Endodermal cell (in vitro differentiated cells): ENCODE measurements at regions not wholly inside any gene's neighbourhood (a gene's known extent, or its start where the extent isn't known, plus 50 kb on each side); places are given as distances from the start of the nearest gene placed in this dataset.
A peak's percentile ranks its signal among the peaks of the same experiment; 100 is the strongest.

Experiments
- DNase-seq: peaks from one replicate; pipeline ENCODE4 v3.0.0-alpha.2; 2017
- H3K27ac ChIP-seq: 2 replicates; pipeline ENCODE4 v1.5.1; 2013; ENCODE audit warnings: mild to moderate bottlenecking, low read depth, low read length, moderate library complexity
- H3K27me3 ChIP-seq: 2 replicates; pipeline ENCODE4 v1.6.1; 2013; ENCODE audit warnings: mild to moderate bottlenecking, low read length, moderate library complexity; ENCODE audit not compliant: insufficient read depth, control insufficient read depth, poor library complexity, severe bottlenecking
- H3K36me3 ChIP-seq: 2 replicates; pipeline ENCODE4 v1.7.0; 2013; ENCODE audit warnings: mild to moderate bottlenecking, low read length, moderate library complexity; ENCODE audit not compliant: control insufficient read depth, insufficient read depth
- H3K4me1 ChIP-seq: one replicate; pipeline ENCODE4 v1.7.0; 2013; ENCODE audit warnings: low read length; ENCODE audit not compliant: control insufficient read depth, insufficient read depth
- H3K4me3 ChIP-seq: 2 replicates; pipeline ENCODE4 v1.5.1; 2013; ENCODE audit warnings: mild to moderate bottlenecking, low read length, moderate library complexity
- H3K9ac ChIP-seq: 2 replicates; pipeline ENCODE4 v1.6.1; 2013; ENCODE audit warnings: mild to moderate bottlenecking, low read length, moderate library complexity; ENCODE audit not compliant: poor library complexity, severe bottlenecking; ENCODE audit errors: extremely low read depth
- H3K9me3 ChIP-seq: 2 replicates; pipeline ENCODE4 v1.6.1; 2013; ENCODE audit warnings: mild to moderate bottlenecking, low read length, moderate library complexity; ENCODE audit not compliant: control insufficient read depth
- H3K27ac Mint-ChIP-seq: 2 replicates; pipeline ENCODE4 v1.8.0; 2020; ENCODE audit warnings: mixed read lengths
- H3K27me3 Mint-ChIP-seq: 2 replicates; pipeline ENCODE4 v1.8.0; 2021; ENCODE audit warnings: mild to moderate bottlenecking, mixed read lengths; ENCODE audit not compliant: insufficient read depth
- H3K36me3 Mint-ChIP-seq: 2 replicates; pipeline ENCODE4 v1.8.0; 2020; ENCODE audit warnings: low read depth, mixed read lengths
- H3K4me1 Mint-ChIP-seq: 2 replicates; pipeline ENCODE4 v1.8.0; 2020; ENCODE audit warnings: mixed read lengths
- H3K4me3 Mint-ChIP-seq: 2 replicates; pipeline ENCODE4 v1.8.0; 2020; ENCODE audit warnings: mild to moderate bottlenecking, moderate library complexity, mixed read lengths
- H3K9me3 Mint-ChIP-seq: 2 replicates; pipeline ENCODE4 v1.8.0; 2020; ENCODE audit warnings: mild to moderate bottlenecking, mixed read lengths
- WGBS, 2 experiments: methylation state at CpG; one replicate each; pipeline versions ENCODE4 v1.1.5 to v1.1.7; 2013; ENCODE audit warnings: missing lambda C conversion rate in 2 of 2, mixed read lengths in 1 of 2; ENCODE audit not compliant: insufficient coverage in 1 of 2, insufficient read length in 1 of 2; 5-methylcytosine and 5-hydroxymethylcytosine counted together
- TF ChIP-seq, protein P1 (sequence below): fragments of 200-600 bp; sonication (generic); conservative IDR thresholded peaks from 2 replicates; pipeline ENCODE4 v1.5.0; 2021; ENCODE audit warnings: antibody characterized with exemption, mild to moderate bottlenecking

DNA sequence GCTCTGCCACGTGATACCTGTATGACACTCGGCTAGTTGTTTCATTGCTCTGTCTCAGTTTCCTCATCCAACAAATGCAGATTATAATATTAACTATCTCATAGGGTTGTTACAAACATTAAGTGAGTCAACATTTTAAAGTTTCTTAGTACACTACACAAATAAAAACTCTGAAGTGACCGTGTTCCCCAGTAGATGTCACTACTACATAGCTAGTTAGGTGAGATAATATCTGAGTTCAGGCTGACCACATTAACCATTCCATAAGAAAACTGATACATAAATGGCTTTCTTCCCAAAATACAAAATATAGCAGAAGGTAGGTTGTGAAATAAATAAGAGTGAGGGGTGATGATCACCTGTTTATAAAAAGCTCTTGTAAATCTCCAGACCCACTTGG lies 214.1 kb downstream of the NUF2 start:
- peaks cover 12% of the 10 kb centered on the region for H3K27me3 Mint-ChIP-seq
- Histone ChIP-seq H3K27ac (no peak overlapping the region), H3K9me3 (no peaks in the 10 kb centered on the region), H3K9ac (no peak overlapping the region), H3K4me1 (no peaks in the 10 kb centered on the region), H3K36me3 (no peaks in the 10 kb centered on the region), H3K27me3 (peaks cover 4% of the 10 kb centered on the region), H3K4me3 (no peak overlapping the region)
- no peaks in the 10 kb centered on the region for H3K9me3 Mint-ChIP-seq
- peaks cover 22% of the 10 kb centered on the region for H3K4me1 Mint-ChIP-seq
- no peak for DNase-seq
- TF ChIP-seq, protein P1, sequence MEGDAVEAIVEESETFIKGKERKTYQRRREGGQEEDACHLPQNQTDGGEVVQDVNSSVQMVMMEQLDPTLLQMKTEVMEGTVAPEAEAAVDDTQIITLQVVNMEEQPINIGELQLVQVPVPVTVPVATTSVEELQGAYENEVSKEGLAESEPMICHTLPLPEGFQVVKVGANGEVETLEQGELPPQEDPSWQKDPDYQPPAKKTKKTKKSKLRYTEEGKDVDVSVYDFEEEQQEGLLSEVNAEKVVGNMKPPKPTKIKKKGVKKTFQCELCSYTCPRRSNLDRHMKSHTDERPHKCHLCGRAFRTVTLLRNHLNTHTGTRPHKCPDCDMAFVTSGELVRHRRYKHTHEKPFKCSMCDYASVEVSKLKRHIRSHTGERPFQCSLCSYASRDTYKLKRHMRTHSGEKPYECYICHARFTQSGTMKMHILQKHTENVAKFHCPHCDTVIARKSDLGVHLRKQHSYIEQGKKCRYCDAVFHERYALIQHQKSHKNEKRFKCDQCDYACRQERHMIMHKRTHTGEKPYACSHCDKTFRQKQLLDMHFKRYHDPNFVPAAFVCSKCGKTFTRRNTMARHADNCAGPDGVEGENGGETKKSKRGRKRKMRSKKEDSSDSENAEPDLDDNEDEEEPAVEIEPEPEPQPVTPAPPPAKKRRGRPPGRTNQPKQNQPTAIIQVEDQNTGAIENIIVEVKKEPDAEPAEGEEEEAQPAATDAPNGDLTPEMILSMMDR, result peak; percentile 83
- no peak overlapping the region for H3K27ac Mint-ChIP-seq
- WGBS, 2 experiments, result 20 to 60% methylated on average over 1 to 3 of the region's 3 CpGs
- no peak overlapping the region for H3K4me3 Mint-ChIP-seq
- H3K36me3 Mint-ChIP-seq, result no peaks in the 10 kb centered on the region

DNA sequence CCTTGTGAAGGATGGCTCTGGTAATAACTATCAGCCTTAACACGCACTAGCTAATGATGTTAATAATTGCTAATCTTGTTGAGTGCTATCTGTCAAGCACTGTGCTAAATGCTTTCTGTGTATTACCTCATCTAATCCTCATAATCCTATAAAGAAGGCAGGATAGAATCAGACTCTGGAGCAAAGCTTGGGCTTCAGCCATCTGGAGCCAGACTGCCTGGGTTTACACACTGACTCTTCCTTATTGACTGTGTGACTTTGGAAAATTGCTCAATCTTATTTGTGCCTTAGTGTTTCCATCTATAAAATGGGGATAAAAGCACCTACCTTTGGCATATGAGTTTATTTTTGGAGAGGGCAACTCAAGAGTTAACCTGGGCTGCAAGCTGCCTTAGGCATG lies 216.1 kb downstream of the NUF2 start:
- Histone ChIP-seq H3K9me3 (no peaks in the 10 kb centered on the region), H3K27ac (no peak overlapping the region), H3K27me3 (peaks cover 4% of the 10 kb centered on the region), H3K4me3 (no peak overlapping the region), H3K36me3 (no peaks in the 10 kb centered on the region), H3K9ac (no peak overlapping the region), H3K4me1 (no peaks in the 10 kb centered on the region)
- H3K36me3 Mint-ChIP-seq, result no peaks in the 10 kb centered on the region
- no peaks in the 10 kb centered on the region for H3K9me3 Mint-ChIP-seq
- peaks cover 22% of the 10 kb centered on the region for H3K4me1 Mint-ChIP-seq
- TF ChIP-seq, protein P1, result no peak
- no peak overlapping the region for H3K27ac Mint-ChIP-seq
- 70% methylated on average over 1 of the region's 1 CpG; no CpG with 5 or more reads in 1 of the 2 experiments for WGBS, 2 experiments
- H3K4me3 Mint-ChIP-seq, result no peak overlapping the region
- DNase-seq, result no peak
- H3K27me3 Mint-ChIP-seq, result peaks cover 12% of the 10 kb centered on the region

DNA sequence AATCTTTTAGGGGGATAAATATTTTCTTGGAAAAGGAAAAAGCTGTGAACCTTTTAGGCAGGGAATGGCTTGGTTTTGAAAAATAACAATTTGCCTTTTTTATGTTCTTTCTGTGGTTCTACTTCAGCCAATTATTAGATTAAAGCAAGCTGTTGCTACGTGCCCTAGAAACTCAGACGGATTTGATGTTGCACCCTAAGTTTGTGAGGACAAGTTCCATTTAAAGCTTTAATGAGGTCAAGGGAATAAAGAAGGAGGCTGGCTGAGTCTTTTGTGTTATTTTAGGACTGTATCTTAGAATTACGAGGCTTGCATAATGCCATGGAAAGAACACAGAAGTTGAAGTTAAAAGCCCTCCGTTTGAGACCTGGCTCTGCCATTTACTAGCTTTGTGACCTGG lies 216.9 kb downstream of the NUF2 start:
- H3K9me3 ChIP-seq, result no peaks in the 10 kb centered on the region
- peaks cover 6% of the 10 kb centered on the region for H3K27me3 Mint-ChIP-seq
- H3K36me3 ChIP-seq, result no peaks in the 10 kb centered on the region
- no peaks in the 10 kb centered on the region for H3K4me1 ChIP-seq
- no peaks in the 10 kb centered on the region for H3K9me3 Mint-ChIP-seq
- no peak overlapping the region for H3K27ac Mint-ChIP-seq
- peaks cover 22% of the 10 kb centered on the region for H3K4me1 Mint-ChIP-seq
- H3K36me3 Mint-ChIP-seq, result no peaks in the 10 kb centered on the region
- TF ChIP-seq, protein P1, result no peak
- H3K27ac ChIP-seq, result peak overlapping the region; percentile 16
- no peak overlapping the region for H3K4me3 Mint-ChIP-seq
- peaks cover 4% of the 10 kb centered on the region for H3K27me3 ChIP-seq
- no peak for DNase-seq
- no peak overlapping the region for H3K9ac ChIP-seq
- WGBS, 2 experiments, result 82 to 83% methylated on average over 4 of the region's 4 CpGs
- H3K4me3 ChIP-seq, result no peak overlapping the region
